Natural killer cell treated with Interleukin-12 subunit alpha and Interleukin-12 subunit beta and Interleukin-15 and Interleukin-18, amount 100 ng/mL, for 72 hours (primary cell): ENCODE measurements at regions not wholly inside any gene's neighbourhood (a gene's known extent, or its start where the extent isn't known, plus 50 kb on each side); places are given as distances from the start of the nearest gene placed in this dataset.

Experiments
- ATAC-seq, 2 donors: fragments of 150-1000 bp; cut with Tn5 transposase in 1 of 2; sonication (Bioruptor Pico), chemical (Tn5 transposase) in 1 of 2; 2 replicates each; pipeline ENCODE4 v1.10.0; 2021
- DNase-seq: peaks from one replicate; pipeline ENCODE4 v3.0.0; 2022; ENCODE audit warnings: low spot score
- H3K27ac Mint-ChIP-seq, 2 donors: 1 replicate in 1 of 2; 2 replicates in 1 of 2; pipeline ENCODE4 v1.8.0; 2022; ENCODE audit warnings: mixed read lengths in 2 of 2, mild to moderate bottlenecking in 1 of 2, moderate library complexity in 1 of 2
- H3K27me3 Mint-ChIP-seq, 2 donors: 1 replicate in 1 of 2; 2 replicates in 1 of 2; pipeline ENCODE4 v1.8.0; 2022; ENCODE audit warnings: mixed read lengths in 2 of 2
- H3K36me3 Mint-ChIP-seq: one replicate; pipeline ENCODE4 v1.8.0; 2022; ENCODE audit warnings: mixed read lengths
- H3K4me1 Mint-ChIP-seq, 2 donors: 1 replicate in 1 of 2; 2 replicates in 1 of 2; pipeline ENCODE4 v1.8.0; 2022; ENCODE audit warnings: low read depth in 2 of 2, mixed read lengths in 2 of 2, mild to moderate bottlenecking in 1 of 2
- H3K4me3 Mint-ChIP-seq: one replicate; pipeline ENCODE4 v1.8.0; 2022; ENCODE audit warnings: mixed read lengths
- H3K9me3 Mint-ChIP-seq: 2 replicates; pipeline ENCODE4 v1.8.0; 2022; ENCODE audit warnings: mixed read lengths

GRCh38 chr18:47737956-47738355 lies 192.5 kb downstream of the SMAD2 start:
- Mint-ChIP-seq H3K27ac (no peak overlapping the region), H3K36me3 (no peaks in the 10 kb centered on the region), H3K4me3 (no peak overlapping the region), H3K4me1 (no peaks in the 10 kb centered on the region), H3K27me3 (peaks cover 35 to 67% of the 10 kb centered on the region in 2 donors), H3K9me3 (peaks cover 3% of the 10 kb centered on the region)
- DNase-seq (no peak), ATAC-seq (peak in 1 of 2 donors; percentile 34)

DNA sequence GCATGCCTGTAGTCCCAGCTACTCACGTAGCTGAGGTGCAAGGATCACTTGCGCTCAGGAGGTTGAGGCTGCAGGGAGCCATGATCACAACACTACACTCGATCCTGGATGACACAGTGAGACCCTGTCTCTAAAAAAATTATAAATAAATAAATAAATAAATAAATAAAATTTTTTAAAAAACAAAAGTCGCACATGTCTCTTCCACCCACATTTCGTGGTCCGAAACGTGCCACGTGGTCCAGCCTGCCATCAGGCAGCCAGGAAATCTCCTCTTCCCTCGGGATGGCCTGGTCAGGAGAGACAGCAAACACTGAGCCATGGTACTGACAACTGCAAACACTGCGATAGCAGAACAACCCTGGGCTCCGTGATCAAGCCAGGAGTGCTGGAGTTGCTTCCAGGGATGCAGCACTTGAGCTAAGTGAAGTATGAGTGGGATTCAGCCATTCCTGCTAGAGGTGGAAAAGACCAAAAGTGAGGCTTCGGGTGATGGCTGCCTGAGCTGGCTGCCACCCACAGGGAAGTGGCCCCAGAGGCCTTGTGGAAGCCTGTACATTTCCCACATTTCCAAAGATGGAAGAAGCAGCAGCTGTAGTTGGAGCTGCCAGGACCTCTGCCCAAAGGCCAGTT lies 193.1 kb downstream of the SMAD2 start:
- Mint-ChIP-seq H3K36me3 (no peaks in the 10 kb centered on the region), H3K27me3 (peaks cover 33 to 63% of the 10 kb centered on the region in 2 donors), H3K4me3 (no peak overlapping the region), H3K27ac (no peak overlapping the region), H3K9me3 (peaks cover 3% of the 10 kb centered on the region), H3K4me1 (no peaks in the 10 kb centered on the region)
- DNase-seq, result no peak
- no peak for ATAC-seq

DNA sequence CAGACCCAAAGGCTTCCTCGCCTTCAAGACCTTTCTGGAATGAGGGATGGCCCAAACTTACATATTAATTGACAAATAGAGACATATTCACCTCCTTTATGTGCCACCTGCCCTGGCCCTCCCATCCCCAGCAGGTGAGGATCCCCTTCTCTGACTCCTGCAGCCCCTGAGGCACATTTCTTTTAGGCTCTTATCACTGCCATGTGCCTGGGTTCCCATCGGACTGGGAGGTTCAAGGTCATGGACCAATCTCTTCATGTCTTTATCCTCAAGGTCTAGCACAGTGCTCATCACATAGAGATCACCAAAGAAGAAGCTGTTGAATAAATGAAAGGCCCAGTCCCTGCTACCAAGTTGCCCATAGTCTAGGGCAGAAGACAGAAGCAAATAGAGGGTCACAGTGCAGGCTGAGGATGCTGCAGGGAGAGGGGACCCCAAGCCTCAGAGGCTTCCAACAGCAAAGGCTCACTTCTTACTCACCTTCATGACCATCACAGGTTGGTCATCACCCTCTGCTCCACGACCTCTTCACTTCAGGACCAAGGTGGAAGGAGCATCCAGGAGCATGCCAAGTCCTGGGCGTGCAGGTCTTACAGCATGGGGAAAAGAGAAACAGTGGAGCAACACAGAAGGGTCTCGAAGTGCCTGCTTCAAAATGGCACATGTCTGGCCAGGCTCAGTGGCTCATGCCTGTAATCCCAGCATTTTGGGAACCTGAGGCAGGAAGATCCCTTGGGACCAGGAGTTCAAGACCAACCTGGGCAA lies 193.9 kb downstream of the SMAD2 start:
- Mint-ChIP-seq H3K27me3 (peaks cover 30 to 55% of the 10 kb centered on the region in 2 donors), H3K9me3 (peaks cover 3% of the 10 kb centered on the region), H3K4me3 (no peak overlapping the region), H3K36me3 (no peaks in the 10 kb centered on the region), H3K4me1 (no peaks in the 10 kb centered on the region), H3K27ac (no peak overlapping the region)
- DNase-seq (no peak), ATAC-seq (no peak)

- H3K36me3 Mint-ChIP-seq, result no peaks in the 10 kb centered on the region
- H3K9me3 Mint-ChIP-seq, result peaks cover 3% of the 10 kb centered on the region
- DNase-seq (no peak), ATAC-seq (no peak)
- no peaks in the 10 kb centered on the region for H3K4me1 Mint-ChIP-seq
- H3K27ac Mint-ChIP-seq, result no peak overlapping the region
- peaks cover 32 to 47% of the 10 kb centered on the region in 2 donors for H3K27me3 Mint-ChIP-seq
- no peak overlapping the region for H3K4me3 Mint-ChIP-seq
These were observed 195.3 kb downstream of the SMAD2 start for GRCh38 chr18:47735041-47735702.

DNA sequence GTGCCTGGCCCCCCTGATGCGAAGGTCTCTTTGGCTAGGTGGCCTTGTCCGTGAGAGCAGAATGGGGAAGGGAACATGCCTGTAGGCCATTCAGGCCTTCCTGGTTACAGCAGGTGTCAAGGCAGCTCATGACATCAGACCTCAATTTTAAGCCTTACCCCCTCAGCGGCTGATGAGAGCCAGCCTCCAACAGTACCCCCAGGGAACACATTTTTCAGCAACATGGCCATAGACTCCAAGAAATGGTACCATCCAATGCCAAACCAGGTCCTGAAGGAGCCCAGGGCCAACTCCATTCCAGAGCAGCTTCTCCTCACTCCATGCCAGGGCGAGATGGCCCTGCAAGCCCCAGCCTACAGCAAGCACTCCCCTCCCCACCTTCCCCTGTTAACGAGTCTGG lies 199.2 kb downstream of the SMAD2 start:
- no peak overlapping the region for H3K4me3 Mint-ChIP-seq
- H3K4me1 Mint-ChIP-seq, result no peaks in the 10 kb centered on the region
- ATAC-seq (no peak), DNase-seq (no peak)
- H3K27me3 Mint-ChIP-seq, result peaks cover 19 to 34% of the 10 kb centered on the region in 2 donors
- no peaks in the 10 kb centered on the region for H3K9me3 Mint-ChIP-seq
- H3K27ac Mint-ChIP-seq, result no peak overlapping the region
- H3K36me3 Mint-ChIP-seq, result no peaks in the 10 kb centered on the region

DNA sequence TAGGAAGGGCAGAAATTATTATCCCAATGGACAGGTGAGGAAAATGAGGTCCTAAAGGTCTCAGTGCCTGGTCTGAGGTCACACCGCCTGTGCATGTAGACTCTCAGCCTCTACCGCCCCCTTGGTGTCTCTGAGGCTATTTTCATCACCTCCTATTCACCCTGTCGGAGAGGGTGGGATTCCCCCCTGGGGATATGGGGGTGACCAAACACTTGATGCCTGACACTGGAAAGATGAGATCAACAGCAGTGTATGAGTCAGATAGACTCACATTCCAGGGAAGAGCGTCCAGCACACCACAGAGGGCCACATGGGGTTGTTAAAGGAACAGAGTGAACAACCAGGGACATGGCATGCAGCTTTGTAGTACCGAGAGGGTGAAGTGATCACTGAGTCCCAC lies 199.7 kb downstream of the SMAD2 start:
- DNase-seq (no peak), ATAC-seq (no peak)
- no peaks in the 10 kb centered on the region for H3K9me3 Mint-ChIP-seq
- H3K27me3 Mint-ChIP-seq, result peaks cover 19 to 32% of the 10 kb centered on the region in 2 donors
- no peaks in the 10 kb centered on the region for H3K36me3 Mint-ChIP-seq
- H3K4me3 Mint-ChIP-seq, result no peak overlapping the region
- no peaks in the 10 kb centered on the region for H3K4me1 Mint-ChIP-seq
- H3K27ac Mint-ChIP-seq, result no peak overlapping the region

DNA sequence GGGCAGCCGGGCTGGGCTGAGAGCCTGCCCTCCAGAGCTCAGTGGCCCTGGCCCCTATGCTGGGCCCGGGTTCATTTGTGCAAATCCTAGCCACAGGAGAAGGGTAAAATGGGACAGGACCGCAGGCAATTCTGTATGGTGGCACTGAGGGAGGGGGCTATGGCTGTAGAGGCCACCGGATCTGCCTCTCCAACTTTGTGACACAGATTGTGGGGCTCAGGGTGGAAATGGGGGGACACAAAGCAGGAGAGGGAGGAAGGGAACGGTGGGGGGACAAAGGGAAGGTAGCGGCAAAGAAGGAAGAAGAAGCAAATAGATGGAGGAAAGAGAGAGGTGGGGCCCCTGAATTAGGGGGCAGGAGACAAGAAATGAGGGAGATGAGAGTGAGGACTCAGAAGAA lies 201.1 kb downstream of the SMAD2 start:
- no peak for DNase-seq
- H3K27ac Mint-ChIP-seq, result no peak overlapping the region
- peaks cover 8 to 27% of the 10 kb centered on the region in 2 donors for H3K27me3 Mint-ChIP-seq
- H3K9me3 Mint-ChIP-seq, result no peaks in the 10 kb centered on the region
- no peak overlapping the region for H3K4me3 Mint-ChIP-seq
- no peaks in the 10 kb centered on the region for H3K36me3 Mint-ChIP-seq
- H3K4me1 Mint-ChIP-seq, result no peaks in the 10 kb centered on the region
- ATAC-seq, result no peak

DNA sequence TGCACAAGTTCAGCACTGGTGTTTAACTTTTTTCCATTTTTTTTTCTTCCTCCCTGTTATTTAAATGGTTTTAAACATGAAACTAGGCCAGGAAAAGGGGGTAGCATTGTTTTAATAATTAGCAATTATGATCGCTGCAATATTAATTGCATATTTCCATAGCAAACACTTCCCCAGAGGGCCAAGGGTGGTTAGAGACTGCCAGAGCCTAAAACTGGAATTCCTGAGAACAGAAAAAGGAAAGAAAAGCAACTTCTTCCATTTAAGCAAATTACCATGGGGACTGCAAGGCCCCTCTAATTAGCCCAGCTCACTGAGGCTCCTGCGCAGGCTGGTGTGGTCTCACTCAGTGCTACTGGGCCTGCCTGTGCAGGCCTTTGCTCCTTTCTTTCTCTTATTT lies 201.5 kb downstream of the SMAD2 start:
- no peak for ATAC-seq
- Mint-ChIP-seq H3K27ac (no peak overlapping the region), H3K27me3 (peaks cover 8 to 27% of the 10 kb centered on the region in 2 donors), H3K36me3 (no peaks in the 10 kb centered on the region), H3K9me3 (no peaks in the 10 kb centered on the region), H3K4me1 (no peaks in the 10 kb centered on the region), H3K4me3 (no peak overlapping the region)
- DNase-seq, result no peak

- Mint-ChIP-seq H3K27ac (no peak overlapping the region), H3K4me3 (no peak overlapping the region), H3K9me3 (no peaks in the 10 kb centered on the region), H3K36me3 (no peaks in the 10 kb centered on the region), H3K4me1 (no peaks in the 10 kb centered on the region), H3K27me3 (peaks cover 9 to 28% of the 10 kb centered on the region in 2 donors)
- ATAC-seq (no peak), DNase-seq (no peak)
These were observed 203.1 kb downstream of the SMAD2 start for GRCh38 chr18:47727409-47727808.

GRCh38 chr18:47726550-47726949 lies 203.9 kb downstream of the SMAD2 start:
- H3K27ac Mint-ChIP-seq, result no peak overlapping the region

DNA sequence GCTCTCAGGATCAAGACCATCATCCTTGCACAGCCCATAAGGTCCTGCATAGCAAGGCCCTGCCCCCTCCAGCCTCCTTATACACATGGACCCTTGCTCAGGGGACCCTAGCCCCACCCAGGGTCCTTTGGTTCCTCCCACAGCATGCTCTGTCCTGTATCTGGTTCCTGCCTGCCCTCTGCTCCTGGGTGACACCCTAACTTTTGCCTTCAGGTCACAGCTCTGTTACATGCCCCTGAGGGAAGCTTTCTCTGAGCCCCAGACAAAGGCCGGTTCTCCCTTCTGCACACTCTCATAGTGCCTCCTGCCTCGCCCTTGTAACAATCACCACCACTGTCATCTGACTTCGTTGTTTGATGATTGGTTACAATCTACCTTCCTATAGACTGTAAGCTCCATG lies 204.8 kb downstream of the SMAD2 start:
- H3K27ac Mint-ChIP-seq, result no peak overlapping the region
- H3K9me3 Mint-ChIP-seq, result no peaks in the 10 kb centered on the region
- H3K27me3 Mint-ChIP-seq, result peaks cover 9 to 42% of the 10 kb centered on the region in 2 donors
- ATAC-seq (no peak), DNase-seq (no peak)
- no peaks in the 10 kb centered on the region for H3K4me1 Mint-ChIP-seq
- no peaks in the 10 kb centered on the region for H3K36me3 Mint-ChIP-seq
- H3K4me3 Mint-ChIP-seq, result no peak overlapping the region

More at GRCh38 chr18:47726550-47726949, 203.9 kb downstream of the SMAD2 start:
- Mint-ChIP-seq H3K36me3 (no peaks in the 10 kb centered on the region), H3K4me1 (no peaks in the 10 kb centered on the region), H3K9me3 (no peaks in the 10 kb centered on the region), H3K4me3 (no peak overlapping the region), H3K27me3 (peaks cover 9 to 34% of the 10 kb centered on the region in 2 donors)
- DNase-seq, result no peak
- ATAC-seq, result no peak

- H3K4me3 Mint-ChIP-seq, result no peak overlapping the region
- H3K4me1 Mint-ChIP-seq, result no peaks in the 10 kb centered on the region
- no peaks in the 10 kb centered on the region for H3K9me3 Mint-ChIP-seq
- ATAC-seq, result peak in 1 of 2 donors; percentile 4
- H3K36me3 Mint-ChIP-seq, result no peaks in the 10 kb centered on the region
- H3K27me3 Mint-ChIP-seq, result peaks cover 9 to 42% of the 10 kb centered on the region in 2 donors
- H3K27ac Mint-ChIP-seq, result no peak overlapping the region
- no peak for DNase-seq
These were observed 206.1 kb downstream of the SMAD2 start for GRCh38 chr18:47724186-47724975.

GRCh38 chr18:47721876-47722275 lies 208.6 kb downstream of the SMAD2 start:
- no peak for DNase-seq
- Mint-ChIP-seq H3K9me3 (no peaks in the 10 kb centered on the region), H3K36me3 (no peaks in the 10 kb centered on the region), H3K27me3 (peaks cover 9 to 33% of the 10 kb centered on the region in 2 donors), H3K4me1 (no peaks in the 10 kb centered on the region), H3K27ac (no peak overlapping the region), H3K4me3 (no peak overlapping the region)
- ATAC-seq, result no peak
